Activated naive CD4-positive, alpha-beta T cell treated with anti-CD3 and anti-CD28 coated beads, Interleukin-2, amount 10 ng/mL, durations not matched to agents 7 days and 5 days (primary cell): ENCODE measurements at regions not wholly inside any gene's neighbourhood (a gene's known extent, or its start where the extent isn't known, plus 50 kb on each side); places are given as distances from the start of the nearest gene placed in this dataset.
"Not testable (repeated sequence)": the region's sequence is repeated elsewhere in the genome, so short reads cannot be mapped to it uniquely, and the experiment has no call there.

Source experiments
- CTCF ChIA-PET: fragments of 350-600 bp; sonication (Branson Sonifier 250); formaldehyde crosslinking; loops from one replicate; lab custom pipeline; 2021; ENCODE audit warnings: antibody characterized with exemption; lab: Charles Lee
- DNase-seq: peaks from one replicate; pipeline ENCODE4 v3.0.0-alpha.2; 2020
- H3K27ac Mint-ChIP-seq: one replicate; pipeline ENCODE4 v1.8.0; 2021; ENCODE audit warnings: mild to moderate bottlenecking, moderate library complexity, mixed read lengths
- H3K27me3 Mint-ChIP-seq: one replicate; pipeline ENCODE4 v1.8.0; 2021; ENCODE audit warnings: mild to moderate bottlenecking, mixed read lengths
- H3K36me3 Mint-ChIP-seq: one replicate; pipeline ENCODE4 v1.8.0; 2021; ENCODE audit warnings: mixed read lengths
- H3K4me1 Mint-ChIP-seq: one replicate; pipeline ENCODE4 v1.8.0; 2021; ENCODE audit warnings: mixed read lengths
- H3K4me3 Mint-ChIP-seq: one replicate; pipeline ENCODE4 v1.8.0; 2021; ENCODE audit warnings: mild to moderate bottlenecking, moderate library complexity, mixed read lengths
- H3K9me3 Mint-ChIP-seq: one replicate; pipeline ENCODE4 v1.8.0; 2021; ENCODE audit warnings: mixed read lengths

DNA sequence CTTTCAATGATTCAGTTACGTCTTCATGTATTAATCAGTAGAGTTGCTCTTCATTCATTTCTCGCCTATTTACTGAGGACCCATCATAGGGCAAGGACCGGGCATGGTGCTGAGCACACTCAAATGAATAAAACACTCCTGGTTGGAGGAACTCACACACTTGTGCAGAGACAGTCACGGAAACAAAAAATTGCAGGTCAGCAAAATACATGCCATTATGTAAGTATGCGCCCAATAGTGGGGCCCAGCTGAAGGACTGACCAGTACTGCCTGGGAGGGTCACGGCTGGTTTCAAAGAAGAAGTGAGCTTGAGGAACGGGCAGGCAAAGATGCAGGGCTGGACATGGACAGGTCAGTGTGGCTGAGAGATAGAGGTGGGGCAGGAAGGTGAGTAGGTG, 102.9 kb downstream of the DDX1 start:
- no peak for DNase-seq
- no peaks in the 10 kb centered on the region for H3K36me3 Mint-ChIP-seq
- H3K9me3 Mint-ChIP-seq = no peaks in the 10 kb centered on the region
- H3K4me3 Mint-ChIP-seq = no peak overlapping the region
- no peak overlapping the region for H3K27ac Mint-ChIP-seq
- no peaks in the 10 kb centered on the region for H3K27me3 Mint-ChIP-seq
- no peaks in the 10 kb centered on the region for H3K4me1 Mint-ChIP-seq
- CTCF ChIA-PET = no interaction called here

DNA sequence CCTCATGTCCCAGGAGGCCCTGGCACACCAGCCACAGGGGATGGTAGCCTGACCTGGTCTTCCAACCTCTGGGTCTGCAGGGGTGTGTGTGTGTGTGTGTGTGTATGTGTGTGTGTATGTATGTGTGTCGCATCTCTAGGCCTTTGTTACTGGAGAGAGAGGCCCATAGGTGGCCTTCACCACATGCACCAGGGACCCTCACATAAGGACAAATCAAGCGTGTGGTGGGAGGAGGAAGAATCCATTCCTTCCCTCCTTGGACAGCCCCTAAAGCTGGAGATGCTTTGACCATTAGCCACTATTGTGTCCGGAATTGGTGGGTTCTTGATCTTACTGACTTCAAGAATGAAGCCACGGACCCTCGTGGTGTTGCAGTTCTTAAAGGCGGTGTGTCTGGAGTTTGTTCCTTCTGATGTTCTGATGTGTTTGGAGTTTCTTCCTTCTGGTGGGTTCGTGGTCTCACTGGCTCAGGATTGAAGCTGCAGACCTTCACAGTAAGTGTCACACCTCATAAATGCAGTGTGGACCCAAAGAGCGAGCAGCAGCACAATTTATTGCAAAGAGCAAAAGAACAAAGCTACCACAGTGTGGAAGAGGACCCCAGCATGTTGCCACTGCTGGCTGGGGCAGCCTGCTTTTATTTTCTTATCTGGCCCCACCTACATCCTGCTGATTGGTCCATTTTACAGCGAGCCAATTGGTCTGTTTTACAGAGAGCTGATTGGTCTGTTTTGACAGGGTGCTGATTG, 104.1 kb downstream of the DDX1 start:
- CTCF ChIA-PET = no interaction called here

DNA sequence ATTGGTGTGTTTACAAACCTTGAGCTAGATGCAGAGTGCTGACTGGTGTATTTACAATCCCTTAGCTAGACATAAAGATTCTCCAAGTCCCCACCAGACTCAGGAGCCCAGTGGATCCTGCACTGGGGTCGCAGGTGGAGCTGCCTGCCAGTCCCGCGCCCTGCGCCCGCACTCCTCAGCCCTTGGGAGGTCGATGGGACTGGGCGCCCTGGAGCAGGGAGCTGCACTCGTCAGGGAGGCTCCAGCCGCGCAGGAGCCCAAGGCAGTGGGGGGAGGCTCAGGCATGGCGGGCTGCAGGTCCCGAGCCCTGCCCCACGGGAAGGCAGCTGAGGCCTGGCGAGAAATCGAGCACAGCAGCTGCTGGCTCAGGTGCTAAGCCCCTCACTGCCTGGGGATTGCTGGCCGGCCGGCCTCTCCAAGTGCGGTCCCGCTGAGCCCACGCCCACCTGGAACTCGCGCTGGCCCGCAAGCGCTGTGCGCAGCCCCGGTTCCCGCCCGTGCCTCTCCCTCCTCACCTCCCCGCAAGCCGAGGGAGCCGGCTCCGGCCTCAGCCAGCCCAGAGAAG, 105.0 kb downstream of the DDX1 start:
- DNase-seq, H3K27me3 Mint-ChIP-seq, H3K27ac Mint-ChIP-seq, H3K36me3 Mint-ChIP-seq, CTCF ChIA-PET, H3K9me3 Mint-ChIP-seq, H3K4me3 Mint-ChIP-seq, H3K4me1 Mint-ChIP-seq: not testable (repeated sequence)

More for the DNA sequence above, 104.1 kb downstream of the DDX1 start:
- no peaks in the 10 kb centered on the region for H3K27me3 Mint-ChIP-seq
- H3K4me3 Mint-ChIP-seq = no peak overlapping the region
- H3K36me3 Mint-ChIP-seq = no peaks in the 10 kb centered on the region
- no peaks in the 10 kb centered on the region for H3K4me1 Mint-ChIP-seq
- no peak for DNase-seq
- no peak overlapping the region for H3K27ac Mint-ChIP-seq
- no peaks in the 10 kb centered on the region for H3K9me3 Mint-ChIP-seq

DNA sequence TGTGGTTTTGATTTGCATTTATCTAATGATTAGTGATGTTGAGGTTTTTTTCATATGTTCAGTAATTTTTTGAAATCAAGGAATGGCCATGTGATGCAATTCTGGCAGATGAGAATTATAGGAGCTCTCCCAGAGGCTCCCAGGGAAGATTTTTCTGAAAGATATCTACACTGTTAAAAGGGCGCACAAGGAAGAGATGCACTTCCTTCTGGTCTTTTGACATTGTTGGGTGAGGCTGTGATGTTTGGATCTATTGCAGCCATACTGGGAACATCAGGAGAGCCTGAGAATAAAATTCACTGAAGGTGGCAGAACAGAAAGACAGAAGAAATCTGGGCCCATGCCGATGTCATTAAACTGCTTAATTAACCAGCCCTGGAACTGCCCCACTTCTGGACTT, 108.5 kb downstream of the DDX1 start:
- CTCF ChIA-PET = no interaction called here
- no peaks in the 10 kb centered on the region for H3K27me3 Mint-ChIP-seq
- no peak for DNase-seq

DNA sequence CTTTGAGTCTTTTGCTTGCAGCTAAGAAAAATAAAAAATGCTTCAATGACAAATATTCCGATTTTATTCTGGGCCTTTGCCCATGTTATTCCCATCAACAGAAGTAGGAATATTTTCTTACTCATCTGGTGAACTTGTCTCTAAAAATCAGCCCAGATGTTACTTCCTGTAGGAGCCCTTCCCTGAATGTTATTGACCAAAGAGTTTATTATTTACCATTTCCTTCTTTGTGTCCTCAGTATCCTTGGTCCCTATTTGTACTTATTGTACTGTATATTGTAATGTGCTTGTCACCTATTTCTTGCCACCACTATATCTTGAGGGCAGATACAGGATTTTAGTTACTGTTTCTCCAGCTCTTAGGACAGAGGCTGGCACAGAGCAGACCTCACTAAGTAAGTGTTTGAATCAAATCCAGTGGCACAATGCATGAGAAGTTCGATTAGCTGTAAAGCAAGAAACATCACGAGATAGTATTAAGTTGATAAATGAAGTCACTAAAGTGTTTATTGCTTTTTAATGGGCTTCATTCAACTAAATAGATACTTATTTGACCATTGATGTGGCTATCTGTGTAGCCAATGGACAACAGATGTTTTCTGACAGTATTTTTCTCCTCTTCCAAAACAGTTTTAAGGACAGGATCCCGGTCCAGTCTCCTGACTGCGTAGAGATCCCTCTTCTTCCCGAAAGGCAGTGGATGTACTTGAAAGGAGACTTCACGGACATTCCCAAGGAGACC, 109.1 kb downstream of the DDX1 start:
- H3K27ac Mint-ChIP-seq = no peak overlapping the region
- no peaks in the 10 kb centered on the region for H3K27me3 Mint-ChIP-seq
- H3K9me3 Mint-ChIP-seq = no peaks in the 10 kb centered on the region
- H3K36me3 Mint-ChIP-seq = no peaks in the 10 kb centered on the region
- H3K4me3 Mint-ChIP-seq = no peak overlapping the region
- CTCF ChIA-PET = no interaction called here
- H3K4me1 Mint-ChIP-seq = no peaks in the 10 kb centered on the region
- DNase-seq = no peak

More for the DNA sequence above, 108.5 kb downstream of the DDX1 start:
- no peaks in the 10 kb centered on the region for H3K36me3 Mint-ChIP-seq
- no peak overlapping the region for H3K27ac Mint-ChIP-seq
- no peaks in the 10 kb centered on the region for H3K4me1 Mint-ChIP-seq
- H3K4me3 Mint-ChIP-seq = no peak overlapping the region
- H3K9me3 Mint-ChIP-seq = no peaks in the 10 kb centered on the region

DNA sequence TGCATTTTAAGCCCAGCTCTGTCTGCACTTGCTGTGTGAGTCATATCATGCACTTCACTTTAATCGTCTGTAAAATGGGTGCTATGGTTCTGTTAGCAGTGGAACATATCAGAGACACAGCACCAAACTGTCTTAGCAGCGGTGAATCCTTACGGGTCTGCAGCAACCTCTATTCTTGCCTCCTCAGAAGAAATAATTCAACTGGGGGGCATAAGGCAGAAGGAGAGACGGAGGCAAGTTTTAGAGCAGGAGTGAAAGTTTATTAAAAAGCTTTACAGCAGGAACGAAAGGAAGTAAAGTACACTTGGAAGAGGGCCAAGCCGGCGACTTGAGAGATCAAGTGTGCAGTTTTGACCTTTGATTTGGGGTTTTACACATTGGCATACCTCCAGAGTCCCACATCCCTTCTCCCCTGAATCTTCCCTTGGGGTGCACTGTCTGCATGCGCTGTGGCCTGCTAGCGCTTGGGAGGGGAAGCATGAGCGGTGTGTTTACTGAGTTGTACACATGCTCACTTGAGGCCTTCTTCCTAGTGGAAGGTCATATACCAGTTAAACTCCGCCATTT, 109.8 kb downstream of the DDX1 start:
- Mint-ChIP-seq H3K9me3 (no peaks in the 10 kb centered on the region), H3K27me3 (no peaks in the 10 kb centered on the region), H3K4me3 (no peak overlapping the region), H3K27ac (no peak overlapping the region), H3K36me3 (no peaks in the 10 kb centered on the region), H3K4me1 (no peaks in the 10 kb centered on the region)
- CTCF ChIA-PET = no interaction called here
- no peak for DNase-seq

DNA sequence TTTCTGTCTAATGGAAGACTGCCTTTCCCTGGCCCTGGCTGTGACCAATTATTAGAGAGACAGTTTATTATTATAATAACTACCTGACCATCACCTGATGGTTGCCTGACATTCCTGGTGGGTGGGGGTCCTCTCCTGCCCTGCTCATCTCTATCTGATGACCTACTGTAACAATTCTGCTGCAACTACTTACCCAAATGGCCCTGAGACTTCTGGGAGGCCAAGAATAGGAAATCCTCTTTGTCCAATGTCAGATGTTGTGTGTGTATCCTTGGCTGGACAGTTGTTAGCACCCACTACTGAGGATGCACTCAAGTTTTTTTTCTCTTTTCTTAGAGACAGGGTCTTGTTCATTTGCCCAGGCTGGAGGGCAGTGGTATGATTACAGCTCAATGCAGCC, 110.3 kb downstream of the DDX1 start:
- Mint-ChIP-seq H3K27me3 (no peaks in the 10 kb centered on the region), H3K36me3 (no peaks in the 10 kb centered on the region), H3K27ac (no peak overlapping the region), H3K9me3 (no peaks in the 10 kb centered on the region), H3K4me1 (no peaks in the 10 kb centered on the region), H3K4me3 (no peak overlapping the region)
- CTCF ChIA-PET = no interaction called here
- DNase-seq = no peak

DNA sequence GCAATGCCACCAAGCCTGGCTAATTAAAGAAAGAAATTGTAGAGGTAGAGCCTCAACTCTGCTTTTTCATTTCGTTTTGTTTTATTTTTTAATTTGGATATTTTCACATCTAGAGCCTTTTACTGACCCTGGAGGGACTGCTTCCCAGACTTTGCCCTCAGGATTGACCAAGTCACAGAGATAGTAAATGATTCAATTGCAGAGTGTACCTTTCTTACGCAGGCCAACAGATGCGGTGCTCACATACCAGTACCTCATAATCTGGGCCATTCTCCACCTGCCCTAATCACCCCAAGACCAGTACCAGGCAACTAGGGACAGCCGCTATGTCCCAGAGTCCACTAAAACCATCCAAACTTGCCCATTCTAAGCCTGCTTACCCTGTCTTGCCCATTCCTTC, 110.8 kb downstream of the DDX1 start:
- no peak overlapping the region for H3K27ac Mint-ChIP-seq
- no peak for DNase-seq
- no peak overlapping the region for H3K4me3 Mint-ChIP-seq
- no peaks in the 10 kb centered on the region for H3K9me3 Mint-ChIP-seq
- H3K36me3 Mint-ChIP-seq = no peaks in the 10 kb centered on the region
- CTCF ChIA-PET = no interaction called here
- H3K4me1 Mint-ChIP-seq = no peaks in the 10 kb centered on the region
- H3K27me3 Mint-ChIP-seq = no peaks in the 10 kb centered on the region

DNA sequence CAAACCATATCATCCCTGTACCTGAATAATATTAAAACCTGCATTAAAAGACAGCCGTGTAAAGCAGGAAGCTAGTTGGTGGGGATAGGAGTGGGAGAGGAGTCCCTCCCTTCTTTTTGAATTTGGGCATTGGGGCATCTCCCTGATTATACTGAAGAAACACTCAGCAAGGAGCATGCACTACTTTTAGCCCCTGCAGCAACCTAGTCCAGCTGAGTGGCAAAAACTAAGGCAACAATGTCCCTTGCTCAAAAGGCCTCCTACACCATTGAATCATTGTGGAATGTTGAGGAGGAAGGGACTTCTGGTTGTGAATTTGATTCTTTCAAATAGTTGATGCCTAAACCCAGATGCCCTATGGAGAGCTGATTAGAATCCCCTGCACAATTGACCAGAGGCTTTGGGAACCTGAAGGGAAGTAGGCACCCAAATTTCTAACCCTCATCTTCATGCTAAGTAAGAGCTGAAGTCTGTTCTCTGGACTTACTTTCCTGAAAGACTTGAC, 111.7 kb downstream of the DDX1 start:
- Mint-ChIP-seq H3K9me3 (no peaks in the 10 kb centered on the region), H3K27ac (no peak overlapping the region), H3K4me3 (no peak overlapping the region), H3K4me1 (no peaks in the 10 kb centered on the region), H3K36me3 (no peaks in the 10 kb centered on the region), H3K27me3 (no peaks in the 10 kb centered on the region)
- CTCF ChIA-PET = no interaction called here
- no peak for DNase-seq

DNA sequence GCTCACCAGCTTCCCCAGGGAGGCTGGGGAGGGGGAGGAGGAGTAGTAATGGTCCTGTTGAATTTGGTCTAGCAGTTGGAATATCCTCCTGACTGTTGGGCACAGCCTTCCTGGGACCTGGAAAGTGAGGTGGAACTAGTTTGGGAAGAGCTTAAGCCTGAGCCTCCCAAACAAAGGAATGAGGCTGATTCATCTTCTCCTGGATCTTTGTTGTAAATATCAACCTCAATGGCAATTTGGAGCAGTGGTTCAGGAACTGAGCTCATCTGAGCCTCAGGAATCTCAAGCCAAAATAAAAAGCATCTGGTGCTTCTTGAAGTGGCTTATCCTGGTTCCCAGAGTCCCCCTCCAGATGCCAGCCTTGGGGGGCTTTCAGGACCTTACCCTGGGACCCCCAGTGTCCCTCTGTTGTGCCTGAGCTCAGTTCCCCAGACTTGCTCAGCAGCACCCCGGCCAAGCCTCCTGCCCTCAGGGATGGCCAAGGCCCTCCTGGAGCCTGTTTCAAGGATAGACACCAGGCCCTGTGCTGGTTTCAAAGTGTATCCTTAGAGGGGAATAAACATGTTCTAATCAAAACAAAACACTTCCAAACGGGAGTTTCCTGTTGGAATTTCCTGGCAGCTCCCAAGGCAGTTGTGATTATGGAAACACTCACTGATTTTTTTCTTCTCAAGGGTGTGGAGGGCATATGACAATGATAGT, 112.6 kb downstream of the DDX1 start:
- no peak for DNase-seq
- Mint-ChIP-seq H3K27ac (no peak overlapping the region), H3K36me3 (no peaks in the 10 kb centered on the region), H3K4me1 (no peaks in the 10 kb centered on the region), H3K27me3 (no peaks in the 10 kb centered on the region), H3K4me3 (no peak overlapping the region), H3K9me3 (no peaks in the 10 kb centered on the region)
- CTCF ChIA-PET = no interaction called here

DNA sequence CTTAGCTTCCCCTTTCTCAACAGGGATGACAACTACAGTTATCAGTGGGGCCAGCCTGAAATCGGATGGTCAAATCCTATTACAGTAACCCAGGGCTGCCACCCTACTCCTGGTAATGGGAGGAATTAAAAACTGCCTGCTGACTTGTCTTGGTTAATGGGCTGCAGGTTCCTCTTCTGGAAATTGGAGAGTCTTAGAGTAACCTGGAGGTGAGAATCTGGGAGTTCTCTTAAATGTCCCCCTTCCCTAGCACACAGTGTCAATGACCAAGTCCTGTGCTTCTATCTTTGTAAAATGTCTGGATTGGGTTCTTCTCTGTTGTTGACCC, 113.1 kb downstream of the DDX1 start:
- no peaks in the 10 kb centered on the region for H3K36me3 Mint-ChIP-seq
- DNase-seq = no peak
- H3K4me3 Mint-ChIP-seq = no peak overlapping the region
- H3K9me3 Mint-ChIP-seq = no peaks in the 10 kb centered on the region
- no peaks in the 10 kb centered on the region for H3K4me1 Mint-ChIP-seq
- CTCF ChIA-PET = no interaction called here
- H3K27me3 Mint-ChIP-seq = peaks cover 2% of the 10 kb centered on the region
- H3K27ac Mint-ChIP-seq = no peak overlapping the region

DNA sequence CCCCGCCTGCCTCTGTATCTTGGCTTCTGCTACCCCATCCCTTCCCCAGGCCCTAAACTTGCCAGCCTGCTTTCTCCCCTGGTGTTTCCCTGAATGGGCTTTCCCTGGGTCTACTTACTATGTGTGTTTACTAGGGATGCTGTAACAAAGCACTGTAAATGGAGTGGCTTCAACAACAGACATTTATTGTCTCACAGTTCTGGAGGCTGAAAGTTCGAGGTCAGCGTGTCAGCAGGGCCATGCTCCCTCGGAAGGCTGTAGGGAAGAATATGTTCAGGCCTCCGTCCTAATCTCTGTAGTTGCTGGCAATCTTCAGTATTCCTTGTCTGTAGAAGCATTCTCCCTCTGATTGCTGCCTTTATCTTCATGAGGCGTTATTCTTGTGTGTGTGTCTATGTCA, 113.6 kb downstream of the DDX1 start:
- no peaks in the 10 kb centered on the region for H3K36me3 Mint-ChIP-seq
- H3K4me3 Mint-ChIP-seq = no peak overlapping the region
- DNase-seq = no peak
- peaks cover 3% of the 10 kb centered on the region for H3K27me3 Mint-ChIP-seq
- CTCF ChIA-PET = no interaction called here
- no peaks in the 10 kb centered on the region for H3K4me1 Mint-ChIP-seq
- H3K27ac Mint-ChIP-seq = no peak overlapping the region
- no peaks in the 10 kb centered on the region for H3K9me3 Mint-ChIP-seq

DNA sequence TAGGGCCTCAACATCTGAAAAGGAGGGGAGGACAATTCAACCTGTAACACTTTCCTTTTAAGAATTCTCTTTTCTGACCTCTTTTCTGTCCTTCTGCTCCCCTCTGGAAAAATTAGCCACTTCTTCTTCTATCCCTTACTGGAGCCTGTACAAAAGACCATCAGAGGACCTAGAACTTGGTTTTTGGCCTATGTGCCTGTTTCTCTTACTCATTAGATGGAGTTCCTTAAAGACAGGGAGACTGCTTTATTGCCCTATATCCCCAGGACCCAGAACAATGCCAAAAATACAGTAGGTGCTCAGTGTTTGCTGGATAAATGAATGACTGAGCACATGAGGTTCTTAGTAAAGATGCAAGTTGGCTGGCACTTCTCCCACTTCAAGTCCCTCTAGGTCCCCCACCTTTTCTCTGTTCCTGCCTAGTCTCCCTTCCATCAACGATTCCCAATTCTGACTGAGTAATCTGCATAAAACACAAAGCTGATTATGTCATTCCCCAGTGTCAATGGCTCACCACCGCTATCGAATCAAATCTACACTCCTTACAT, 114.2 kb downstream of the DDX1 start:
- no peak for DNase-seq
- Mint-ChIP-seq H3K27me3 (peaks cover 3% of the 10 kb centered on the region), H3K36me3 (no peaks in the 10 kb centered on the region), H3K4me1 (no peaks in the 10 kb centered on the region), H3K4me3 (no peak overlapping the region), H3K9me3 (no peaks in the 10 kb centered on the region), H3K27ac (no peak overlapping the region)
- CTCF ChIA-PET = no interaction called here

DNA sequence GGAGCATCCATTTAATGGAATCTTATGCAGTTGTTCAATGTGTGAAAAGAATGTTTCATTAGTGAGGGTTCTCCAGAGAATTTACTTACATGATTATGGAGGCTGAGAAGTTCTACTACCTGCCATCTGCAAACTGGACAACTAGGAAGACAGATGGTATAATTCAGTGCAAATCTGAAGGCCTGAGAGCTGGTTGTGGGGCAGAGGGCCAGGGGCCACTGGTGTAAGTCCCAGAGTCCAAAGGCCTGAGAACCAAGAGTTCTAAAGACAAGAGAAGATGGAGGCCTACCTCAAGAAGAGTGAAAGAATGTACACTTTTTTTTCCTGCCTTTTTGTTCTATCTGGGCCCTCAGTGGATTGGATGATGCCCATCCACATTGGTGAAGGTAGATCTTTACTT, 114.8 kb downstream of the DDX1 start:
- no peak for DNase-seq
- Mint-ChIP-seq H3K27me3 (peaks cover 3% of the 10 kb centered on the region), H3K9me3 (no peaks in the 10 kb centered on the region), H3K27ac (no peak overlapping the region), H3K4me3 (no peak overlapping the region), H3K36me3 (no peaks in the 10 kb centered on the region), H3K4me1 (no peaks in the 10 kb centered on the region)
- CTCF ChIA-PET = no interaction called here
